Keratinocyte (primary cell): ENCODE measurements at regions not wholly inside any gene's neighbourhood (a gene's known extent, or its start where the extent isn't known, plus 50 kb on each side); places are given as distances from the start of the nearest gene placed in this dataset.

Source experiments
- CTCF ChIP-seq, 3 experiments: IDR thresholded peaks in 1 of 3; conservative IDR thresholded peaks in 1 of 3; optimal IDR thresholded peaks in 1 of 3; 2 replicates in 2 of 3; 3 replicates in 1 of 3; pipeline versions ENCODE3 to v1.5.1; 2011; ENCODE audit warnings: low read length in 3 of 3, mild to moderate bottlenecking in 3 of 3, moderate library complexity in 2 of 3, control low read depth in 1 of 3, inconsistent platforms in 1 of 3; ENCODE audit not compliant: insufficient read depth in 2 of 3; ENCODE audit errors: extremely low read depth in 1 of 3
- EZH2 ChIP-seq: IDR thresholded peaks from one replicate; pipeline ENCODE4 v1.6.1; 2012; ENCODE audit warnings: inconsistent platforms, mild to moderate bottlenecking, low read length, moderate library complexity

- TF ChIP-seq CTCF (optimal IDR thresholded peaks at IDR 0.05 in 1 of 3, IDR thresholded peaks at IDR 0.05 in 1 of 3, conservative IDR thresholded peaks at IDR 0.05 in 1 of 3; ENCODE audit: extremely low read depth in 1 of 3, insufficient read depth in 2 of 3, low read length in 3 of 3) = no peak
- TF ChIP-seq EZH2 = no peak
Measured at GRCh38 chr3:6079011-6079410, 781.9 kb upstream of the GRM7 start.
